NCI-H510A treated with DMSO at 0.1 percent for 48 hours (cell line): ENCODE measurements at regions not wholly inside any gene's neighbourhood (a gene's known extent, or its start where the extent isn't known, plus 50 kb on each side); places are given as distances from the start of the nearest gene placed in this dataset.
"Not testable (repeated sequence)": the region's sequence is repeated elsewhere in the genome, so short reads cannot be mapped to it uniquely, and the experiment has no call there.

Source experiments
- DNase-seq: peaks from one replicate; lab custom pipeline; 2025; lab: John Stamatoyannopoulos, UW

DNA sequence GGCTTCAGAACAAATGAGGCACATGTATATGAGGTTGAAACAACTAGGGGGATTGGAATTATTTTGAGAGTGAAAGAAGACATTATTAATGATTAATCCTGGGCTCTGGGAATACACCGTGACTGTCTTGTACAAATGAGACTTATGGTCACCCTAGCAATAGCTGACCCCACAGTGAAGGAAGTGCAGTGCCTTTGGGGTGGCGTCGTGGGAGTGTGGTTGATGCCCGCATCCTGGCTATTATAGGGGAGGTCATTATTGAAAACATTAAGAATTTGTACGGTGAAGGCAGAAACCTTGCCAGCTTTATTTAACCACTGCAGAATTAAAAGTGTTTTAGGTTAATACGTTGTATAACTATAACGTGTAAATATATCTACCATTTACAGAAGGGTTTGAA lies 296.7 kb downstream of the CYRIA start:
- DNase-seq = no peak

DNA sequence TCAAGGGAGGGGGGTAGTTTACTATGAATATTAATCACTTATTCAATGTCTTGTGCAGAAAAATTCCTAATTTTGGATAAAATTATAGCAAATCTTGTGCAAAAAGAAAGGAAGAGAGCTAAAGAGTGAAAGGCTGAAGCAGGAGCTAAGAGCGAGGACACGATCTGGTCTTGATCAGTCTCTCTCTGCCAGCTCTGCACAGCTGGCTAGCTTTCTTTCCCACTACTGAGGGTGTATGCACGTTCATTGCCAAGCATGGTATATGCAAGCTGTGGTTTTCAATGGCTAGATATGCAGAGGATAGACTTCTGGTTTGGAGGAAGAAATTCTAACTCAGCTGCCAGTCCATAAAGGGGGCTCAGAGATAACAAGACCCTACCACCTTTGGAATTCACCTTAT lies 297.3 kb downstream of the CYRIA start:
- no peak for DNase-seq

DNA sequence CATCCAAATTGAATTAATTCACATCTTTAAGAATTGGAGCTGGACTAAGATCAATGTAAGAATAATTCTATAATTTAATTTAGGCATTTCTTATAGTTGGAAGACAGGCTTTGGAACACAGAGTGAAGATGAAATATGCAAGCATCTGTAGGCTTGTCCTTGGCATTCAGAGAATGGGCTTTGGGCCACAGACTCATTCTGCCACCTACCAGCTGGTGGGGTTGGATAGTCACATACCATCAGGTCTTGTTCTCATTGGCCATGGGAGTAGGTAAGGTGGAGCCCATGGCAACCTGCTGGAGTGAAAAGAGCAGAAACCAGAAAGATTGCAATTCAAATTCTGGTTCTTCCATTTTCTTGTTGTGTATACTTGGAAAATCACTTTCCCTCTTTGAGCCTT lies 300.3 kb downstream of the CYRIA start:
- no peak for DNase-seq

DNA sequence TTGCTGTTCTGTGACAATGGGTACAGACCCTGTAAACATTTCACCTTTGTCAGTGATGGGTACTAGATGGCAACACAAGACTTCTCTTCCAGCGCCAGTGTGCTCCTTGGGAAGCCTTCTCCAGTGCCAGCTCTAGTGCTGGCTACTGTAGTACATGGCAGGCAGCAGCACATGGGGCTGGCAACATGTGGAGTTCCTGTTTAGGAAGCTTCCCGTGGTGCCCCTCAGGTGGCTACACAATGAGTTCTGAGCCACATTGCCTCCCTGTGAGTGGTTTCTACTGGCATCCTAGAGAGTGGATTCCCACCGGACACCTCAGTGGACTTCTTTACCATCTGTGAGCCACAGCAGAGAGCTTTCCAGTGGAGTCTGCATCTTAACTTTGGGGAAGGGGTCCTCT lies 302.1 kb downstream of the CYRIA start:
- DNase-seq = no peak

DNA sequence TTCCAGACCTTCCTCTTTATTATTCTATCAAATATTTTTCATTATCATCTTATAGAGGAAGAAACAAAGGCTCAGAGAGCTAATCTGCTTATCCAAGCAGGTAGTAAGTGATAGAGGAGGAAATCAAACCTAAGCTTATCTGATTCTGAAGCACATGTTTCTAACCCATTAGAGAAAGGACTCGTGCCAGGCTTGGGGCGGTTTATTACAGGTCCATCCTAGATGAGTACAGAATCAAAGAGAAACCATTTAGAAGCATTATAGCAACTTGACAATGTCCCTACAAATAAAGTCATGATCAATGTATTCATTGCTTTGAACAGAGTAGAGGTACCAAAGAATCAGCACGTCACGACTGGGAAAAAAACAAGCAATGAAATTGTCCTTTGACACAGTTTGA lies 303.0 kb downstream of the CYRIA start:
- DNase-seq = no peak

DNA sequence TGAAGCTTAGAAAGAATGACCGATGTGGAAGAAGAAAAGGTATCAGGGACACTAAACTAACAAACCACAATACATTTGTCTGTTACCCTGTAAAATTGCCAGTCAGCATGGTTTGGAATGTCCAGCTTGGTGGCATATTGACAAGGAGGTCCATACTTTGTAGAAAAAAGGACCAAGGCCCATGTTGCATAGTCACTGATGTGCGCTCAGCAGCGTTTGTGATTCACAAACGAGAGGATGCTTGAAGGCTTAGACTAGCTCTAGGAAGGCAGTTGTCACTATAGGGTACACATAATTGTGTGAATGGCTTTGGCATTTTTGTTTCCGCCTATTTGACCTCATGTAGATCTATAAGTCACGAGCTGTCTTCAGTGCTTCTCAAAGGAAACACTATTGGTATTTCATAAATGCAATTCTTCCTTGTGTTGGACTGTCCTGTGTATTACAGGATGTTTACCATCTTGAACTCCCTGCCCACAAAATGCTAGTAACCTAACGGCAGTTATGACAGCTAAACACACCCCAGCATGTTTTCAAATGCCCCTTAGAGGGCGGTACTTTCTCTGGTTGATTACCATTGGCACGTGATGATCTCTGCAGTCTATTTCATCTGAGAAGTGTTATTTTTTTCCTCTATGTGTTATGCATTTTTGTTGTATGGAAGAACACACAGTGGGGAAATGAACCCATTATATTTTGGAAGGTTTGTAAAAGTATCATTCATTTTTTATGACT lies 304.2 kb downstream of the CYRIA start:
- no peak for DNase-seq

DNA sequence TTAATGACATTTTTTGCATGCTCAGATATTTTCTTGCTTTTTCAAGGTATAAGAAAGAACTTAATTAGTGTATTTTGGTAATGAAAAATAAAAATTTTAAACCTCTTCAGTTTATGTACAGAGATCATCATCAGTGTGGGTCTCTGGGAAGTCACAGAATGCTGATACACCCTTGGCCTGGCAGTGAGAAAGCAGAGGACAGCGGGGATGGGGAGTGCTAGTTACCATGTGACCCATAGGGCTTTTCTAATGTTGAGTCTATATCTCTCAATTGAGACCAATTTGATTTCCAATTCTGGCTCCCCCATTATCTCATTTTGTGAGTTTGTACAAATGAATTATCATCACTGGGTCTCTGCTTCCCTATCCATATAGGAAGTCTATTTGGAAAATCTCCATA lies 305.7 kb downstream of the CYRIA start:
- DNase-seq = no peak

DNA sequence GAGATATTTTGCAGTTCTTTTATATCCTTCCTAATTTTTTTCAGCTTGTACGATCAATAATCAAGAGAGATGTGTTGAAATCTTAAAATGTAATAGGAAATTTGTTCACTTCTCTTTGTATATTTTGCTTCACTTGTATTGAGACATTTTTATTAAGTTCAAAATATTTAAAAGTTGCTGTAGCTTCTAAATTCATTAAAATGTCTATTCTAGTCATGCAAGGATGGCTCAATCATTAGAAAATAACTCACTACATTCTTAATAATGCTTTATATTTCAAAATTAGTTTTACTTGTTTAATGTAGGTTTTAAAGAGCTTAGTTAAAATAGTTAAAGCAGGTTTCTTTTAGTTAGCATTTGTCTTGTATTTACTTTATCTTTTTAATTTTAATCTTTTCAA lies 308.4 kb downstream of the CYRIA start:
- no peak for DNase-seq

DNA sequence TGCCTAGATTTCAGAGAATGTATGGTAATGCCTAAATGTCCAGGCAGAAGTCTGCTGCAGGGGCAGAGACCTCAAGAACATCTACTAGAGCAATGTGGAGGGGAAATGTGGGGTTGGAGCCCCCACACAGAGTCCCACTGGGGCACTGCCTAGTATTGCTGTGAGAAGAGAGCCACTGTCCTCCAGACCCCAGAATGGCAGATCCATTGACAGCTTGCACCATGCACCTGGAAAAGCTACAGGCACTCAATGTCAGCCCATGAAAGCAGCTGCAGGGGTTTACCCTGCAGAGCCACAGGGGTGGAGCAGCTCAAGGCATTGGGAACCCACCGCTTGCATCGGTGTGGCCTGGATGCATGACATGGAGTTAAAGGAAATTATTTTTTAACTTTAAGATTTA lies 314.1 kb downstream of the CYRIA start:
- no peak for DNase-seq

DNA sequence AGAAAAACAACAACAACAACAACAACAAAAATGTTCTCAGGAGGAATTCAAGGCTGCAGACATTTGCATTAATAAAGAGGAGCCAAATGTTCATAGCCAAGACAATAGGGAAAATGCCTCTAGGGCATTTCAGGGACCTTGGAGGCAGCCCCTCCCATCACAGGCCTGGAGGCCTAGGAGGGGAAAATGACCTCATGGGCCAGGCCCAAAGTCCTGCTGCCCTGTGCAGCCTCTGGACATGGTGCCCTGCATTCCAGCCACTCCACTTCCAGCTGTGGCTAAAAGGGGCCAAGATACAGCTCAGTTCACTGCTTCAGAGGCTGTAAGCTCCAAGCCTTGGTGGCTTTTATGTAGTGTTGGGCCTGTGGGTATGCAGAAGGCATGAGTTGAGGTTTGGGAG lies 314.5 kb downstream of the CYRIA start:
- no peak for DNase-seq

DNA sequence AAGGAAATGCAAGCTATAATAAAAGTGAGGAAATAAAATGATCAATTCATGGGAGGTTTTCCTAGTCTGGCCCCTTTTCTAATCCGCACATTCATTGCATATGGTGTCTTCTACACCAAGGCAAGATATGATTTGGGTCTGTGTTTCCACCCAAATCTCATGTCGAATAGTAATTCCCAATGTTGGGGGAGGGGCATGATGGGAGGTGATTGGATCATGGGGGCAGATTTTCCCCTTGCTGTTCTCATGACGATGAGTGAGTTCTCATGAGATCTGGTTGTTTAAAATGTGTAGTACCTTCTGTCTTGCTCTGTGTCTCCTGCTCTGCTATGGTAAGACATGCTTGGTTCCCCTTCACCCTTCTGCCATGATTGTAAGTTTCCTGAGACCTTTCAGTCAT lies 315.4 kb downstream of the CYRIA start:
- DNase-seq = no peak

DNA sequence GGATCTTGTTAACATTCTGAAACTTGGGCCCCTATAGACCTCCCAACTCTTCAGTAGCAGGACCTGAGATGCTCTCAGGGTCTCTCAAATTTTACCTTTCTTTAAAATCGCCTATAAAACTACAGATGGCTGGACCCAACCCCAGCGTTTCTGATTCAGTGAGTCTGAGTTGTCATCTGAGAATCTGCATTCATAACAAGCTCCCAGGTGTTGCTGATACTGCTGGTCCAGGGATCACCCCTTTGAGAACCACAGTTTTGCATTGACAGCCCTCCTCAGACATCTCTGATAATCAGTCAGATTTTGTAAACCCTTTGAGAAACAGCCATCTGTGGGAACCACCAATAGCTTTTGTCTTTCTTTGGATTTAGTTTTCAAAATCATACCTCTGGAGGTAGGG lies 315.8 kb downstream of the CYRIA start:
- DNase-seq = no peak

DNA sequence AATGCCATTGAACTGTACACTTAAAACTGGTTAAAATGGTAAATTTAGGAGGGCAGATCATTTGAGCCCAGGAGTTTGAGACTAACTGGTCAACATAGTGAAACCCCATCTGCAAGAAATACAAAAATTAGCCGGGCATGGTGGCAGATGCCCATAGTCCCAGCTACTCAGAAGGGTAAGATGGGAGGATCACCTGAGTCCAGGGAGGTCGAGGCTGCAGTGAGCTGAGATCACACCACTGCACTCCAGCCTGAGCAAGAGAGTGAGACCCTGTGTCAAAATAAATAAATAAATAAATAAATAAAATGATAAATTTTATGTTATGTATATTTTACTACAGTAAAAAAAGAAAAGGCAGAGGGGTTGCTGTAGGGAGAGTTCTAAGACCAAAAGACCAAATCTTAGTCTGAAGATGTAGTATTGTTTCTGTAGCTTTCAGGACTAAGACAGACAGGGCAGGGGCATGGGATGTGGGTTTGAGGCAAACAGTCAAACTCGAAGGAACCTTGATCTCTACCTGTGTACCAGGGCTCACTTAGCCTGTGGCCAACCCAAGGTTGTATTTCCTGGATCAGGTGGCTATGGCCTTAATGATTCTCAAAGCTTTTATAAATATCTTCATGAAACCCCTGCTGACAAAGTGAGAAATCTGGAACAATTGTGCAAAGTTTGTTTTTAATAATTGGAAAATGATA lies 316.7 kb downstream of the CYRIA start:
- DNase-seq = no peak

DNA sequence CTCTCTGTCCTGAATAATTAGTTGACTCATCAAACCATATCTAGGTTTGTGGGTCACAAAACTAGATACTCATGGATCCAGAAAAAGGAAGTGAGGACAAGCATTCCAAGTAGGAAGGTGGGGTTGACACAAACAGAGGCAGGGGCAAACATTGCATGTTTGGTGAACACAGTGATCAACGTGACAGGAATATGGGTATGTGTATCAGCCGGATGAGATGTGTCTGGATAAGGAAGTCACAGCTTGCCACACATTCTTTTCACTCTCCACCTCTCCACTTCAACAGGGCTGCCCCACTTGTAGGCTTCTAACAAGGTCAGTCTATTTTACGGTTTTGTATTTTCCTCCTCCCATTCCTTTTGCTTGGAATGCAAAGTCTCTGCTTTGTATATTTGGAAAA lies 319.0 kb downstream of the CYRIA start:
- DNase-seq = no peak

DNA sequence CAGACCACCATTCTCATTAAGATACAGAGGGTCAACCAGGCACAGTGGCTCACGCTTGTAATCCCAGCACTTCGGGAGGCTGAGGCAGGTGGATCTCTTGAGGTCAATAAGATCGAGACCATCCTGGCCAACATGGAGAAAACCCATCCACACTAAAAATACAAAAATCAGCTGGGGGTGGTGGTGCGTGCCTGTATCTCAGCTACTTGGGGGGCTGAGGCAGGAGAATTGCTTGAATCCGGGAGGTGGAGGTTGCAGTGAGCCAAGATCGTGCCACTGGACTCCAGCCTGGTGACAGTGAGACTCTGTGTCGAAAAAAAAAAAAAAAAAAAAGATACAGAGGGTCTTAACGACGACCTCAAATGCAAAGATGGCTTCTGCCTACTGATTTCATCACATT lies 320.4 kb downstream of the CYRIA start:
- not testable (repeated sequence) for DNase-seq

DNA sequence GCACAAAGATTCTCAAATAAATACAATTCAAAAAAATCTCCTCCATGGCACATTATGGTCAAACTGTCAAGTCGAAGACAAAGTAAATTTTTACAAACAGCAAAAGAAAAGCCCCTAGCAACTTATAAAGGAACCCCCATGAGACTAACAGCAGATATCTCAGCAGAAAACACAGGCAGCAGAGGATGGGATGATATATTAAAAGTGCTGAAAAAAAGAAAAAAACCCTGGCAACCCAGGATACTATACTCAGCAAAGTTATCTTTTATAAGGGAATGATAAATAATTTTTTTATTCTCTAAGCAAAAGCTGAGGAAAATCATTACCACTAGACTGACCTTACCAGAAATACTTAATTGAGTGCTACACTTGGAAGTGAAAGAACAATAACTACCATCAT lies 326.4 kb downstream of the CYRIA start:
- no peak for DNase-seq

DNA sequence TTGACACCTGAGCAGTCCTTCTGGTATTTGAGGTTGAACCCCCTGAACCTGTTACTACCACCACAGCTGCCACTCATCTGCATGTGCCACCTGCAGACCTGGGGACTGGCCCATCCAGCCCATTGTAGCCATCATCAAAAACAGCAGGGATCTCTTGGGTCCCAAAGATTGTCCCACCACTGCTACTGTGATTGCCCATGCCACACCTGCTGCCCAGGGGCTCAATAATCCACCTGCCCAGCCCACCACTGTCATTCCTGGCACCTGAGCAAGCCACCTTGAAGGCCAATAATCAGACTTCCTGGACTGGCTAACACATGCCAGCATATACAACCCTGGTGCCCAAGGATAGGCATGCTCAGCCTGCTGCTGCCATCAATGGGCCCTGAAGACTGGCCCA lies 327.6 kb downstream of the CYRIA start:
- DNase-seq = no peak

DNA sequence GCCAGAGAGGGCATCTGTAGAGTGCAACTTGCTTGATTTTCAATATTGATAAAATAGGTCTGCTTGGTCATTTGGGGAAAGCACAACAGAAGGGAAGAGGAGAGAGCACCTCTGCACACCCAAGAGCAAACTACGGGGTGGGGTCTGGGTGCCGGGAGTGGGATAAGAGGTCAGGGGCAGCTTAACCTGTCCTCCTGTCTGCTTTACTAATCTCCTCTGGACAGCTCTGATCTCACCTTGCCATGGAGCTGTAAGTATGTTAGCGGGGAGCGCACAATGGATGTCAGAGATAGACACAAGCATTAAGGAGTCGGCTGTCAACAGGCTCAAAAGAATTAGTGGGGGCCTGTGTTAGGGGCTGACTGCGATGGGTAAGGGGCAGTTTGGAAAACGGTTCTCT lies 328.7 kb downstream of the CYRIA start:
- DNase-seq = no peak

DNA sequence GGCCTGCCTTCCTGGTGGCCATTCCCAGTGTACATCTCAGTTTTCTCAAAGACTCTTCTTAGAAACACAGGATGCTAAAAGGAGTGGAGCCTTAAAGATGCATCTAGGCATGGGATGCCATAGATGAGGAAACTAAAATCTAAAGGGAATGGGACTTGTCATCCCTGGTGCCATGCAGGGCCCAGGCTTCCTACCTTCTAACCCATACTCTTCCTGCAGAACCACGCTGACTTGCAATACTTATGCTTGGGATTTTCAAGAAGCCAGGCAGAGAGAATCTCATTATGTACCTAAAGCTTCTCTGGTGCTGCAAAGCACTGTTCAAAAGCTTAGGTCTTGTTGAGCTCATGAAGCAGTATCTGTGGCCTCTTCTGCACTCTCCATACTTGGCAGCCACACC lies 329.1 kb downstream of the CYRIA start:
- DNase-seq = no peak

DNA sequence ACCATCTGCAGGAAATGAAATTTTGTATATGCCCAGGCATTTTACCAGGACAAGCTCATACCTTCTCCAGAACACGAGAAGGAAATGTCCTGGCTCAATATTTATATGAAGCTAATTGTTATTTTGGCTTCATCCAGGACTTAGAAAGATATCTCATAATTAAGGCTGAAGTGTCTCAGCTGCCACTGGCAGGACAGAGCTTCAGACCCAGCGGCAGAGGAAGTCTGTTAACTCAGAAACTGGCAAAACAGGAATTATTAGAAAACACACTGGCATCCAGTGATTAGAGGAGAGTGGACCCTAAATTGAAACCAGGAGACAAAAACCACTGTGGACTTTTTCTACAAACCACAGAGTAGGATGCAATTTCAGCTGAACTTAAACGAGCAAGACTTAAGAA lies 329.7 kb downstream of the CYRIA start:
- no peak for DNase-seq

DNA sequence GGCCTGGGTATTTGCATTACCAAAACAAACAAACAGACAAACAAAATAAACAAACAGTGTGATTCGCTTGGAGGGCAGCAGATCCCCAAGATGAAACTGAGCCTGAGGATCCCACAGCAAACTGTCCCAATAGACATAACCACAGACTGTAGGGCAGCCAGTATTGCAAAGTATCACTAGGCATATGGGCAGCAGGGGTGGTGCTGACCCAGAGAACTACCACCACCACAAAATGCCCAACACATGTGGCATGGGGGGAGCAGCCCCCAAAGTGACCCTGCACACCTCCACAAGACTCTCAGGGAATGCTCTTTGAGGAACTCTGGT lies 330.1 kb downstream of the CYRIA start:
- DNase-seq = no peak

DNA sequence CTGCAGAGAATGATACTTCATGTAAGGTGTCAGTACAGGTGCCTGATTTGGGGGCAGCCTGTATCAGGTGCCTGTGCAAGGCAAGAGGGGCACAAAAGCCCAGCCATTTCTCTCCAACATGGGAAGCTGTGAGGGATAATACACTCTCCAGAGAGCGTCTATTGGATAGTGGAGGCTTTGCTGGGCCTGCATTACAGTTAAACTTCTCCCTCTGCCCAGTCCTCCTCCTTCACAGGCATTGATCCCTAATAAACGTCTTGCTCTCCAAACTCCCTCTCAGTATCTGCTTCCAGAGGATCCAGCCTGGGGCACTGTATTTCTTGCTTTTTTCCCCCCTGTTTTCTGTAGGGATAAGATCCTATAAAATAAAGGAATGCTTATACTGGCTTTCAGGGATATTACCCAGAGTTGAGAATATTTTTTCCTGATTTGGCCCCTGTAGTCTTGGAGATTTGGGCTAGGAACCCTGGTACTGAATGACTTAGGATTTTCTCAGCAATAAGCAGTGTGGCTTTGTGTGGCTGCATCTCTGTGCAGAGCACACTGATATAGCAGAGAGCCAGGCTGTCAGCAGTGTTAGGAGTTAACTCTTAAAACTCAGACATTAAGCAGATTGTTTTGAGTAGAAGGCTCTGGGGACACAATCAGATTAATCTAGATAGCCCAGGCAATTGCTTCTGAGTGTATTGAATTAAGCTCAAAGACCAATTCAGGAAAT lies 330.6 kb downstream of the CYRIA start:
- no peak for DNase-seq

DNA sequence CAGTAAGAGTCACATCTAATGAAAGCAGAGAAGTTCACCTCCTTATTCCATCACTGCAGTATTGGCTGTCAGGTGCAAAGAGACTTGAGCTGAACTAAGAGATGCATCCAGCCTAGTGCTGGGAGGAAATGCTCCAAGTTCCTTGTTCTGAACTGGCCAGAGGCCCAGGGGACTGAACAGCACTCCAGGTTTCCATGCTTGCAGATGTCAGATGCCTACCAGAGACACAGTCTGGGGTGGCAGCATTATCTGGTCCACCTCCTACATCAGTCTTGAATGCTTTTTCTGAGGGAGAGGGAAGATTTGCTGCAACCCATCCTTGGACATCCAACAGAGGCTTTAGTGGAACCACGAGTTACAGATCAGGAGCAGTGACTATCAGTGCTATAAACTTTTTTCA lies 331.3 kb downstream of the CYRIA start:
- no peak for DNase-seq

DNA sequence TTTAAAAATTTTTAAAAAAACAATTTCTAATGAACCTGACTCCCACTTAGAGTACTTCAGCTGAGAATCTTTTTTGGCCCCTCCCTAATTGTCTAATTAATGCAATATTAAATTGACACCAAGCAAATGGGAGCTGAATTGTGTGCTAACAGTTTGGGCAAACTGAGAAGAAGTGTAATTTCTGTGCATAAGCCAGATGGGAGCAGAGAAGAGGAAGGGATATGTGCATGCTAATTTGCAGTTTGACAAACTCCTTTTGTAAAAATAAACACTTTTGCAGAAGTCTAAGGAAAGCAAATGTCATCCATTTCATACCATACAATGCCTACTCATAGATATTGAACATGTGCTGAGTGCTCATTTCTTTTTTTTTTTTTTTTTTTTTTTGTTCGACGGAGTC lies 332.0 kb downstream of the CYRIA start:
- DNase-seq = no peak
